IPS-NIHi11 (cell line): ENCODE measurements at regions not wholly inside any gene's neighbourhood (a gene's known extent, or its start where the extent isn't known, plus 50 kb on each side); places are given as distances from the start of the nearest gene placed in this dataset.

Experiments used
- DNase-seq: peaks from one replicate; pipeline ENCODE4 v3.0.0; 2012; ENCODE audit warnings: mixed read lengths, low spot score

GRCh38 chr10:130799532-130799931 lies 512.0 kb downstream of the TCERG1L start:
- DNase-seq = no peak

- no peak for DNase-seq
Observed at GRCh38 chr10:130800281-130800680, 511.2 kb downstream of the TCERG1L start.

GRCh38 chr10:130801276-130801675 lies 510.2 kb downstream of the TCERG1L start:
- DNase-seq = no peak

- no peak for DNase-seq
Observed at GRCh38 chr10:130801784-130802183, 509.7 kb downstream of the TCERG1L start.

GRCh38 chr10:130802301-130802700 lies 509.2 kb downstream of the TCERG1L start:
- no peak for DNase-seq

GRCh38 chr10:130804281-130804680 lies 507.2 kb downstream of the TCERG1L start:
- no peak for DNase-seq

- no peak for DNase-seq
Observed at GRCh38 chr10:130804778-130805634, 506.5 kb downstream of the TCERG1L start.

- no peak for DNase-seq
Observed at GRCh38 chr10:130805635-130806030, 505.9 kb downstream of the TCERG1L start.

GRCh38 chr10:130806426-130806825 lies 505.1 kb downstream of the TCERG1L start:
- no peak for DNase-seq

GRCh38 chr10:130807096-130807495 lies 504.4 kb downstream of the TCERG1L start:
- no peak for DNase-seq

GRCh38 chr10:130807721-130808120 lies 503.8 kb downstream of the TCERG1L start:
- no peak for DNase-seq

- no peak for DNase-seq
Observed at GRCh38 chr10:130808243-130808642, 503.3 kb downstream of the TCERG1L start.

- DNase-seq = no peak
Observed at GRCh38 chr10:130808686-130809085, 502.8 kb downstream of the TCERG1L start.

- DNase-seq = no peak
Observed at GRCh38 chr10:130809181-130809580, 502.3 kb downstream of the TCERG1L start.

GRCh38 chr10:130809761-130810515 lies 501.6 kb downstream of the TCERG1L start:
- no peak for DNase-seq

- DNase-seq = no peak
Observed at GRCh38 chr10:130810856-130811255, 500.7 kb downstream of the TCERG1L start.

GRCh38 chr10:130812381-130813148 lies 499.0 kb downstream of the TCERG1L start:
- DNase-seq = no peak

- no peak for DNase-seq
Observed at GRCh38 chr10:130814610-130815009, 496.9 kb downstream of the TCERG1L start.

- DNase-seq = no peak
Observed at GRCh38 chr10:130816116-130816901, 495.2 kb downstream of the TCERG1L start.

- DNase-seq = no peak
Observed at GRCh38 chr10:130817046-130817624, 494.4 kb downstream of the TCERG1L start.

GRCh38 chr10:130817674-130818073 lies 493.8 kb downstream of the TCERG1L start:
- DNase-seq = no peak
